ENCODE measurements at regions not wholly inside any gene's neighbourhood (a gene's known extent, or its start where the extent isn't known, plus 50 kb on each side); places are given as distances from the start of the nearest gene placed in this dataset.
A peak's percentile ranks its signal among the peaks of the same experiment; 100 is the strongest.

- no peaks in the 10 kb centered on the region for H3K4me1 ChIP-seq (replicated peaks in 1 of 2)
- H3K4me3 ChIP-seq, result no peak overlapping the region
- no peak for ATAC-seq (replicated peaks in 6 of 8)
- WGBS, 10 experiments, result 10 to 100% (median 93%) methylated on average over 1 of the region's 1 CpG; no CpG with 5 or more reads in 3 of the 10 experiments
- H3K27ac ChIP-seq, result no peak overlapping the region
- in situ Hi-C loops (cut with MboI; ENCODE audit: low pct_unique_long_range_greater_than_20kb in 2 of 9, low sequenced_read_pairs in 9 of 9, unreplicated experiment in 9 of 9), result no loop called here
Measured at GRCh38 chr1:74818241-74818640, 85.3 kb downstream of the TYW3 start.

GRCh38 chr1:74818661-74819456 is 85.9 kb downstream of the TYW3 start:
- no peaks in the 10 kb centered on the region for H3K4me1 ChIP-seq (replicated peaks in 1 of 2)
- 15 to 92% (median 73%) methylated on average over 3 to 6 of the region's 6 CpGs for WGBS, 10 experiments
- ATAC-seq (replicated peaks in 6 of 8), result no peak
- H3K27ac ChIP-seq, result no peak overlapping the region
- H3K4me3 ChIP-seq, result no peak overlapping the region
- in situ Hi-C loops (cut with MboI; ENCODE audit: low pct_unique_long_range_greater_than_20kb in 2 of 9, low sequenced_read_pairs in 9 of 9, unreplicated experiment in 9 of 9), result no loop called here

- no peak overlapping the region for H3K27ac ChIP-seq
- WGBS, 10 experiments, result 0 to 89% (median 68%) methylated on average over 1 to 3 of the region's 3 CpGs
- peak in 3 of 8 experiments; percentile 78 to 97 (median 95) for ATAC-seq (replicated peaks in 6 of 8)
- no peaks in the 10 kb centered on the region for H3K4me1 ChIP-seq (replicated peaks in 1 of 2)
- in situ Hi-C loops (cut with MboI; ENCODE audit: low pct_unique_long_range_greater_than_20kb in 2 of 9, low sequenced_read_pairs in 9 of 9, unreplicated experiment in 9 of 9), result no loop called here
- H3K4me3 ChIP-seq, result no peak overlapping the region
Measured at GRCh38 chr1:74822851-74823401, 90.0 kb downstream of the TYW3 start.

GRCh38 chr1:74824497-74825107 is 91.7 kb downstream of the TYW3 start:
- ATAC-seq (replicated peaks in 6 of 8), result no peak
- no peak overlapping the region for H3K27ac ChIP-seq
- no peak overlapping the region for H3K4me3 ChIP-seq
- WGBS, 10 experiments, result 42 to 100% (median 78%) methylated on average over 1 to 4 of the region's 4 CpGs
- in situ Hi-C loops (cut with MboI; ENCODE audit: low pct_unique_long_range_greater_than_20kb in 2 of 9, low sequenced_read_pairs in 9 of 9, unreplicated experiment in 9 of 9), result no loop called here
- H3K4me1 ChIP-seq (replicated peaks in 1 of 2), result no peaks in the 10 kb centered on the region

GRCh38 chr1:74830766-74831165 is 97.8 kb downstream of the TYW3 start:
- peak in 4 of 8 experiments; percentile 16 to 66 (median 46) for ATAC-seq (replicated peaks in 6 of 8)
- WGBS, 10 experiments, result 0 to 94% (median 79%) methylated on average over 1 to 2 of the region's 2 CpGs; no CpG with 5 or more reads in 2 of the 10 experiments
- Histone ChIP-seq H3K4me1 (replicated peaks in 1 of 2) (no peaks in the 10 kb centered on the region), H3K4me3 (no peak overlapping the region), H3K27ac (no peak overlapping the region)
- in situ Hi-C loops (cut with MboI; ENCODE audit: low pct_unique_long_range_greater_than_20kb in 2 of 9, low sequenced_read_pairs in 9 of 9, unreplicated experiment in 9 of 9), result no loop called here

GRCh38 chr1:74834261-74834660 is 101.3 kb downstream of the TYW3 start:
- ATAC-seq (replicated peaks in 6 of 8), result no peak
- H3K4me1 ChIP-seq (replicated peaks in 1 of 2), result no peaks in the 10 kb centered on the region
- no peak overlapping the region for H3K4me3 ChIP-seq
- in situ Hi-C loops (cut with MboI; ENCODE audit: low pct_unique_long_range_greater_than_20kb in 2 of 9, low sequenced_read_pairs in 9 of 9, unreplicated experiment in 9 of 9), result no loop called here
- H3K27ac ChIP-seq, result no peak overlapping the region

DNA sequence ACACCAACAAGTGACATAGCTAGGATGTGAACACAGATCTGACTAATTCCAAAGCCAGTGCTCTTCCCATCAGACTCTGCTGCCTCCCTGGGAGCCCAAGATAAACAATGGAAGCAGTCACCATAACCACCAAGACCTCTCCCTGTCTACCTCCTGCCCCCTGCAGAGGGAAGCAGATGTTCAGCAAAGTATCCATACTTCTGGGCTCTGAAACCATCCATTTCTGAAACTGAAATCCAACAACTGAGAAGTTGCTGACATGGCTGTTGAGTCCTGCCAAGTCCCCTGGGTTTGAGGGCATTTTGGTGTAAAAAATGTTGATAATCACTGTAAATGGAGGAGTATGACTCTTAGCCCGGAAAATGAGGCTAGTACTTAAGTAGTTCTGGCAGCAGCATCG is 102.1 kb downstream of the TYW3 start:
- peak in 3 of 8 experiments; percentile 18 to 67 (median 60) for ATAC-seq (replicated peaks in 6 of 8)
- Histone ChIP-seq H3K4me1 (replicated peaks in 1 of 2) (no peaks in the 10 kb centered on the region), H3K27ac (no peak overlapping the region), H3K4me3 (no peak overlapping the region)
- in situ Hi-C loops (cut with MboI; ENCODE audit: low pct_unique_long_range_greater_than_20kb in 2 of 9, low sequenced_read_pairs in 9 of 9, unreplicated experiment in 9 of 9), result no loop called here
- whole genome bisulfite sequencing, 10 experiments, result 0 to 100% (median 92%) methylated on average over 1 to 2 of the region's 2 CpGs; no CpG with 5 or more reads in 2 of the 10 experiments

DNA sequence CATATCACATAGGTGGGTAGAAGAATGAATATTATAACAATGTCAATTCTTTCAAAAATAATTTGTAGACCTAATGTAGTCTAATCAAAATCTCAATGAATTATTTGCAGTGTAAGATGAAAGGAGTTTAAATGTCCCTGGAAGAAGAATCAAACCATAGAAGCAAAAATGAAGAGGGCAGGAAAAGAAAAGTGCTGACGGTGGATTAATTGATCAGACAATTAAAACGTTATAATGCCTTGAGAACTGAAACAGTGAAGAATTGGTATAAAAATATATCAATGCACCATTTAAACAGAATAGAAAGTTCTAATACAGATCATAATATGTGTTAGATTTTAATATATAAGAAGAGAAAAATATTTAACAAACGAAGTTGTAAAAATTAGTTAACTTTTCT is 109.8 kb downstream of the TYW3 start:
- in situ Hi-C loops (cut with MboI; ENCODE audit: low pct_unique_long_range_greater_than_20kb in 2 of 9, low sequenced_read_pairs in 9 of 9, unreplicated experiment in 9 of 9), result no loop called here
- H3K27ac ChIP-seq, result no peak overlapping the region
- H3K4me3 ChIP-seq, result no peak overlapping the region
- no peaks in the 10 kb centered on the region for H3K4me1 ChIP-seq (replicated peaks in 1 of 2)
- no peak for ATAC-seq (replicated peaks in 6 of 8)
- 28 to 78% (median 69%) methylated on average over 1 to 3 of the region's 3 CpGs for WGBS, 10 experiments

GRCh38 chr1:74847715-74848114 is 114.8 kb downstream of the TYW3 start:
- no peaks in the 10 kb centered on the region for H3K4me1 ChIP-seq (replicated peaks in 1 of 2)
- H3K27ac ChIP-seq, result no peak overlapping the region
- ATAC-seq (replicated peaks in 6 of 8), result peak in 4 of 8 experiments; percentile 46 to 94 (median 79)
- in situ Hi-C loops (cut with MboI; ENCODE audit: low pct_unique_long_range_greater_than_20kb in 2 of 9, low sequenced_read_pairs in 9 of 9, unreplicated experiment in 9 of 9), result no loop called here
- H3K4me3 ChIP-seq, result no peak overlapping the region
- 0 to 94% (median 48%) methylated on average over 1 to 3 of the region's 3 CpGs for WGBS, 10 experiments

GRCh38 chr1:74853756-74854155 is 120.8 kb downstream of the TYW3 start:
- Histone ChIP-seq H3K4me3 (no peak overlapping the region), H3K27ac (no peak overlapping the region), H3K4me1 (replicated peaks in 1 of 2) (peaks cover 0 to 2% of the 10 kb centered on the region in 2 donors)
- peak in 3 of 8 experiments; percentile 30 to 43 (median 33) for ATAC-seq (replicated peaks in 6 of 8)
- in situ Hi-C loops (cut with MboI; ENCODE audit: low pct_unique_long_range_greater_than_20kb in 2 of 9, low sequenced_read_pairs in 9 of 9, unreplicated experiment in 9 of 9), result no loop called here
- 12 to 87% (median 68%) methylated on average over 2 to 3 of the region's 3 CpGs; no CpG with 5 or more reads in 1 of the 10 experiments for WGBS, 10 experiments

- Histone ChIP-seq H3K4me3 (no peak overlapping the region), H3K27ac (no peak overlapping the region), H3K4me1 (replicated peaks in 1 of 2) (peaks cover 0 to 2% of the 10 kb centered on the region in 2 donors)
- in situ Hi-C loops (cut with MboI; ENCODE audit: low pct_unique_long_range_greater_than_20kb in 2 of 9, low sequenced_read_pairs in 9 of 9, unreplicated experiment in 9 of 9), result no loop called here
- ATAC-seq (replicated peaks in 6 of 8), result no peak
- 0 to 100% (median 23%) methylated on average over 1 of the region's 1 CpG; no CpG with 5 or more reads in 6 of the 10 experiments for WGBS, 10 experiments
Measured at GRCh38 chr1:74856174-74856573, 123.2 kb downstream of the TYW3 start.

DNA sequence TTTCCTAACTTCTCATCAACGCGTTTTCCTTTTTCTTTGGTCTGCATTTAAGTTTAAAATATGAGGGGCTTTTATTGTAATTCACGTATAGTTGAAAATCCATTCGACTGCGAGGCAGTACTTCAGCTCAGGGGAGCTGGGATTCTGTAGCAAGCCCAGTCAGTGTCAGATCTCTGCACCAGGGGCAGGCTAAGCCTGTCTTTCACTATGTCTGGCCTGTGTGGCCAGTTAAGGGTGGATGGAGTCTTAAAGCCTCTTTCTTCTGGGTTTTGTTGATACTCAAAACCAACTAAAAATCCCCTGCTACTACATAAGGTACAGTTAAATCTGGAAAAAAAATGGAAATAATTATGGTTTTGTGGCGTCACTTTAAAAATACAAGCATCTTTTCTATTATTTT is 124.7 kb downstream of the TYW3 start:
- Histone ChIP-seq H3K4me3 (no peak overlapping the region), H3K4me1 (replicated peaks in 1 of 2) (peaks cover 0 to 2% of the 10 kb centered on the region in 2 donors), H3K27ac (no peak overlapping the region)
- in situ Hi-C loops (cut with MboI; ENCODE audit: low pct_unique_long_range_greater_than_20kb in 2 of 9, low sequenced_read_pairs in 9 of 9, unreplicated experiment in 9 of 9), result no loop called here
- no peak for ATAC-seq (replicated peaks in 6 of 8)
- WGBS, 10 experiments, result 10 to 100% (median 94%) methylated on average over 2 to 6 of the region's 6 CpGs

GRCh38 chr1:74858136-74858535 is 125.2 kb downstream of the TYW3 start:
- ATAC-seq (replicated peaks in 6 of 8), result no peak
- no peak overlapping the region for H3K4me3 ChIP-seq
- H3K27ac ChIP-seq, result no peak overlapping the region
- in situ Hi-C loops (cut with MboI; ENCODE audit: low pct_unique_long_range_greater_than_20kb in 2 of 9, low sequenced_read_pairs in 9 of 9, unreplicated experiment in 9 of 9), result no loop called here
- WGBS, 10 experiments, result 17 to 100% (median 93%) methylated on average over 3 to 5 of the region's 5 CpGs
- peaks cover 0 to 2% of the 10 kb centered on the region in 2 donors for H3K4me1 ChIP-seq (replicated peaks in 1 of 2)

Measured in motor neuron (in vitro differentiated cells).